HL-60 (cell line): ENCODE measurements at regions not wholly inside any gene's neighbourhood (a gene's known extent, or its start where the extent isn't known, plus 50 kb on each side); places are given as distances from the start of the nearest gene placed in this dataset.

Source experiments
- CTCF ChIP-seq: IDR thresholded peaks from one replicate; pipeline ENCODE4 v1.5.1; 2011; ENCODE audit warnings: low read length, control low read depth, inconsistent platforms; ENCODE audit not compliant: insufficient read depth
- GABPA ChIP-seq: IDR thresholded peaks from 2 replicates; pipeline ENCODE4 v1.6.1; 2012; ENCODE audit warnings: low read depth
- POLR2AphosphoS5 ChIP-seq: IDR thresholded peaks from 2 replicates; pipeline ENCODE4 v1.6.1; 2012; ENCODE audit warnings: low read depth
- TF ChIP-seq, protein P1 (sequence below): IDR thresholded peaks from 2 replicates; pipeline ENCODE4 v1.6.1; 2012; ENCODE audit warnings: low read depth; ENCODE audit not compliant: insufficient replicate concordance

- no peak for TF ChIP-seq CTCF
- TF ChIP-seq POLR2AphosphoS5 = no peak
- TF ChIP-seq, protein P1, sequence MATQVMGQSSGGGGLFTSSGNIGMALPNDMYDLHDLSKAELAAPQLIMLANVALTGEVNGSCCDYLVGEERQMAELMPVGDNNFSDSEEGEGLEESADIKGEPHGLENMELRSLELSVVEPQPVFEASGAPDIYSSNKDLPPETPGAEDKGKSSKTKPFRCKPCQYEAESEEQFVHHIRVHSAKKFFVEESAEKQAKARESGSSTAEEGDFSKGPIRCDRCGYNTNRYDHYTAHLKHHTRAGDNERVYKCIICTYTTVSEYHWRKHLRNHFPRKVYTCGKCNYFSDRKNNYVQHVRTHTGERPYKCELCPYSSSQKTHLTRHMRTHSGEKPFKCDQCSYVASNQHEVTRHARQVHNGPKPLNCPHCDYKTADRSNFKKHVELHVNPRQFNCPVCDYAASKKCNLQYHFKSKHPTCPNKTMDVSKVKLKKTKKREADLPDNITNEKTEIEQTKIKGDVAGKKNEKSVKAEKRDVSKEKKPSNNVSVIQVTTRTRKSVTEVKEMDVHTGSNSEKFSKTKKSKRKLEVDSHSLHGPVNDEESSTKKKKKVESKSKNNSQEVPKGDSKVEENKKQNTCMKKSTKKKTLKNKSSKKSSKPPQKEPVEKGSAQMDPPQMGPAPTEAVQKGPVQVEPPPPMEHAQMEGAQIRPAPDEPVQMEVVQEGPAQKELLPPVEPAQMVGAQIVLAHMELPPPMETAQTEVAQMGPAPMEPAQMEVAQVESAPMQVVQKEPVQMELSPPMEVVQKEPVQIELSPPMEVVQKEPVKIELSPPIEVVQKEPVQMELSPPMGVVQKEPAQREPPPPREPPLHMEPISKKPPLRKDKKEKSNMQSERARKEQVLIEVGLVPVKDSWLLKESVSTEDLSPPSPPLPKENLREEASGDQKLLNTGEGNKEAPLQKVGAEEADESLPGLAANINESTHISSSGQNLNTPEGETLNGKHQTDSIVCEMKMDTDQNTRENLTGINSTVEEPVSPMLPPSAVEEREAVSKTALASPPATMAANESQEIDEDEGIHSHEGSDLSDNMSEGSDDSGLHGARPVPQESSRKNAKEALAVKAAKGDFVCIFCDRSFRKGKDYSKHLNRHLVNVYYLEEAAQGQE = no peak
- TF ChIP-seq GABPA = no peak
Measured at GRCh38 chr5:175109058-175109755, 334.8 kb downstream of the DRD1 start.
